GM18520 (cell line): ENCODE measurements at regions not wholly inside any gene's neighbourhood (a gene's known extent, or its start where the extent isn't known, plus 50 kb on each side); places are given as distances from the start of the nearest gene placed in this dataset.

Source experiments
- ATAC-seq: cut with Tn5 transposase; IDR thresholded peaks from one replicate; pipeline ENCODE4 v1.9.1; 2021; ENCODE audit not compliant: unreplicated experiment

DNA sequence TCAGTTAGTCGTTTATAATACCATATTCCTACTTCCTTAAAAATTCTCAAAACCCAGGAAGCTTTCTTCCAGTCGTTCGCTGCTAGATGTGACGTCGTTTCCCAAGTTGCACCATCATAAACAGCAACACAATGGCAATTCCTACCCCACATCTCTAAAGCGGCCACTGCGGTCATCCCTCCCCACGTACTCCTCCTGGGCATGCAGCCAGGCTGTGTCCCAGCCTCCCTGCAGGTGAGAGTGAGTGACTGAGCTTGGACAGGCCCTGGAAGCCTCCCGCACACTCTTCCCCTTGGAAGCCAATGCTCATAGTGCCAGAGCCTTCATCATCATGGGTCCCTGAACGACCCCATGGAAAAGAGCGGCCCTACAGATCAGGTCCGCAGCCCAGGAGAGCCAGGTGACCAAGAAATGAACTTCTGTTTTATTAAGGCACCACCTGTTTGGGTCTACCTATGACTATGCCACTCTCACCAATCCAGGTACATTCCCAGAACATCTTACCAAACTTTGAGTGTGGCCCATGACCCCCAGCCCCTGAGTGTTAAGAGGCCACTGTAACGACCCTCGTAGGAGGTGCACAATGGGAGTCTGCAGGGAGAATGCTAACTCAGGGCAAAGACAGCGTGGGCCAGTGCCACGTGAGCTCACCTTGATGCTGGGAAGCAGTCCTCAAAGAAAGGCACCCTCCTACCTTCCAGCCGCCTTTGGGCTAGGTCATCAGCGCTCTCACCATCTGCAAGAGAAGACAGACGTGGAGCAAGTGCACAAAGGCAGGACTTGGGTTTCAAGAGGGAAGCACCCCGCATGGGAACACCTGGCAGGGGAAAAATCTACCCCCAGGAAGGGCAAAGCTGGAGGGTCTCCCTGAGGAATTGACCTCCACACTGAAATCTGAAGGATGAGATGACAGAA, 74.7 kb upstream of the RAB6C start:
- ATAC-seq: no peak

DNA sequence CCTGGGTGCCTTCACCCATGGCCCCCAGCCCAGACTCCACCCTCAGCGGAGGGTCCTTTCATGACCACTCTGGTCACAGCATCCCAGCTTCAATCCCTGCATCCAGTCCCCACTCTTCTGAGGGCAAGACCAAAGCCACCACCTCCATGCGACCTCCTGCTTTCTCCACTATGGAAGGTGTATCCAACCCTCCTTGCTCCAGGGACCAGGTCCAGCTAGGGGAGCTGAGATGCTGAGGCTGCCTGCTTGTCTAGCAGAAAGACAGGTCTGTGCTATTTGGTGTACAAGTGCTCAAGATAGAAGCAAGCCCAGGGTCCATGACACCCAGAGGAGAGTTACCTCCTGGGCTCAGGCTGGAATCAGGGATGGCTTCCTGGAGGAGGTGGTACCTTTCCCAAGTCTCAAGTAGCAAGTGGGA, 73.8 kb upstream of the RAB6C start:
- ATAC-seq: no peak

DNA sequence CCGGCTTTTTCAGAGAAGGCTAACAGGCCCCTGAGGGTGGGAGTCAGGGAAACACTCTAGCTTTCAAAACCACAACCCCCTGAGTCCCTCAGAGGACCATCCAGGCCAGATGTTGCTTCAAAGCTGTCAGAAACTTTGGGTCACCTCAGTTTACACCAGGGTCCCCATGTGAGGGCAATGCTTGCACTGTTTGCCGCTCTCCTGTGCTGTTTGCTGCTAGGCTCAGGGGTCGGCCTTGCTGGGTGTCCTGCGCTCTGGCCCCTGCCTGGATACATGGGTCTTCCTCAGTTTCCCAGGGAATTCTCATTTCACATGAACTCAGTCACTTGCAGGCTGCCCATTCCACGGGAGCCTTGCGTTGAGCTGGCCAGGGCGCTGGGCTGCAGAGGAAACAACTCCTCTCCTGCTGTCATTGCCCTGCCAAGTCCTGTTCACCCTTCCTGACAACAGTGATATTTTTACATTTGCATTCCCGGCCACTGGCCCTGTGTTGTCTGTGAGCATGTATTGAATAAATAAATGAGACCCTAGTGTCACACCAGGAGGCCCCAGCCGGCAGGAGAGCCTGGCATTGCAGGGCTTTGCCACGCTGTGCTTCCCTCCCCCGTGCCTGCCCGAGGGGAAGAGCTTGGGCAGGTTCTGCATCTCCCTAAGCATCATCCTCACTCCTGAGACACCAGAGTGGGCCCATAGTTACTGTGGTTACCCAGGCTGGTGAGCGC, 73.2 kb upstream of the RAB6C start:
- ATAC-seq: no peak

DNA sequence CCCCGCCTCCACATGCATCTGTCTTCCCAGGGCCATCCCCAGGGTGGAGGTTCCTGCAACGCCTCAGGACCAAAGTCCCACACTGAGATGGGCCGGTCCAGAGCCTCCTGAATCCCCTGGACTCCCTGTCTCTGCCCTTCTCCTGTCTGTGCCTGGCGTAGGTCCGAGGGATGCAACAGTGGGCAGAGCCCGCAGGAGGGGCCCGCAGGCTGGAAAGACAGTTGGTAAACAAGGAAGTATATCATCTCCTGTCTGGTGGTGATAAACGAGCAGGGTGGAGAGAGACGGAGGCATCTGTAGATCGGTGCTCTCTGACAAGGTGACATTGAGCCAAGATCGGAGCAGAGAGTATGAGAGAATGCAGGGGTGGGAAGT, 72.6 kb upstream of the RAB6C start:
- no peak for ATAC-seq

DNA sequence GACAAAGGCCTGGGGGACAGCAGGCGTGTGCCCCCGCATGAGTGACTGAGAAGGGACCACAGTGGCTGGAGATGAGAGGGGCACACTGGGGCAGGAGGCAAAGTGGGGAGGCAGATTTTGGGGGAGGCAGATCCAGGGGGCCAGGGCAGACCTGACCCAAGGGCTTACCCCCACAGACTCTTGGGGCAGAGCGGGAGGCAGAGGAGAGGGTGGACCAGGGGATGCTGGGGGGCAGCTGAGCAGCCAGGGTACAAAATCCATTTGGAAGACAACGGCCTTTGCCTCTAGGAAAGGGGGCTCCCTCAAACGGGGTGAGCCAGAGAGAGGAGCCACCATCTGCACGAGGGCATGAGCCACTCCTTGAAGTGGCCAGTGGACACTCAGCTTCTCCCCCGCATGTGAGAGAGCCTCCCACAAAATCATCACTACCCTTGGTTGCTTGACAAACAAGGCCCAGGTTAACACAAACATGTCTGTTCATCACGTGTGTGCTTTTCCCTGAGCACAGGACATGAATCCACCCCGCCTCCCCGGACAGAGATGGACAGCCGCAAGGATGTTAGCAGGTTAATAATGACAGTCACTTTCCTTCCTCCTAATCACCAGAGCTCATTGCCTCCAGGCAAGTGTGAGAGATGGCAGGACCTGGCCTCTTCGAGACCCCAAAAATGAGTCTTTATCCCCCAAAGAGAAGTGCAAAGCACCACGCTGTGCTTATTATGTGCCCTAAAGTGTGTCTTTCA, 72.0 kb upstream of the RAB6C start:
- ATAC-seq: no peak

DNA sequence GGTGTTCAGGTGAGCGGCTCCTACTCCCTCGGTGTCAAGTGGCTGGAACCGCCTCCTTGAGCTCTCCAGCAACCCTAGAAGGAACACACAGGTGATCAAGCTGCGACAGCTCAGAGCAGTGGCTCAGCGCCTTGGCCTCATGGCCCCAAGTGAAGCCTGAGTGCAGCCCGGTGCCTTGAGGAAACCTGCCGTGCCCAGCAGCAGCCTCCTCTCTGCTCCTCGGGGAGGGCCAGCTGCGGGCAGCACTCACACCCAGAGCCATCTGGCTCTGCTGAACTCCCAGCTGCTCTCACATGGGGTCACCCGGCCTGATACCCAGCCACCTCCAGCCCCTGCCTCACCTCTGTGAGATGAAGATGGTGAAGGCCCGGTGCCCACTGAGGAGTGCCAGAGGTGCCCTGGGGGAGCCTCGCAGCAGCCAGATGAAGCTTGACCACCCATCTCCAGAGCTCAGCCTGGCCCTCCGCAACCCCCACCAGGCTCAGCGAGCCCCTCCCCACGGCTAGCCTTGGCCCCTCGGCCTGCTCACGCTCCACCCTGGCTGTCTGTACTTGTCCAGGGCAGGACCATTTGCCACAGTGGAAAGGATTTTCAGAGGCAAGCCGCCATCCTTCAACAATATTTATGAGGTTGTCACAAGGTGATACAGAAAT, 70.6 kb upstream of the RAB6C start:
- ATAC-seq: no peak

DNA sequence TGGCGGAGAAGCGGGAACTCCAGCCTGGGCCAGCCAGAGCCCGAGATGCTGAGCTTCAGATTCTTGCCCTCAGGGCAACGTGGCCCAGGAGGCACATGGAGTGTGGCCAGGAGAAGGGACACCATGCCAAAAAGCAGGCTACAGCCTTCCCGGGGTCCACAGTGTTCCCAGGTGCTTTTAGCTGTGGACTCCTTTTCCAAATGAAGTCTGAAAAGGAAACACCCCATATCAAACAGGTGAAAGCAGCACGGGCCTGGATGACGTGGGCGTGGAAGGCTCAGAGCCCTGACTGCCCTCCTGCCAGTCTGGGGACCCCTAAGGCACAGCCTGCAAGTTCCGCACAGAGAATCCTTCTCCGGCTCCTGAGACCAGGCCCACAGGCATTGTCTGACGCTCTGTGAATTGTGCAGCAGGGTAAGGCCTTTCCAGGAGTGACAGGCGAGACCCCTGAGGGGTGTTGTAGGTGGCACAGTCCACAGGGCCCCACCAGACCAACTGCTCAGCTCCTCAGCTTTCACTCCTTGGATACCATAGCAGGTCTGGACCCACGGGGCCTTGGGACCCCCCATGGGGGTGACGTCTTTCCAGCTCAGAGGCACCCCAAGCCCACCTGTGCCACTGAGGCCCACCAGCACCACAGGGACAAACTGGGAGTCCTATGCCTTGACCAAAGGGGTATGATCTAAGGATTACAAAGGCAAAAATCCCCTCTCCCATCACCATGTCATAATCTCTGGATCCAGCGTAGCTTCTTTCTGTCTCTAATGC, 69.6 kb upstream of the RAB6C start:
- no peak for ATAC-seq

DNA sequence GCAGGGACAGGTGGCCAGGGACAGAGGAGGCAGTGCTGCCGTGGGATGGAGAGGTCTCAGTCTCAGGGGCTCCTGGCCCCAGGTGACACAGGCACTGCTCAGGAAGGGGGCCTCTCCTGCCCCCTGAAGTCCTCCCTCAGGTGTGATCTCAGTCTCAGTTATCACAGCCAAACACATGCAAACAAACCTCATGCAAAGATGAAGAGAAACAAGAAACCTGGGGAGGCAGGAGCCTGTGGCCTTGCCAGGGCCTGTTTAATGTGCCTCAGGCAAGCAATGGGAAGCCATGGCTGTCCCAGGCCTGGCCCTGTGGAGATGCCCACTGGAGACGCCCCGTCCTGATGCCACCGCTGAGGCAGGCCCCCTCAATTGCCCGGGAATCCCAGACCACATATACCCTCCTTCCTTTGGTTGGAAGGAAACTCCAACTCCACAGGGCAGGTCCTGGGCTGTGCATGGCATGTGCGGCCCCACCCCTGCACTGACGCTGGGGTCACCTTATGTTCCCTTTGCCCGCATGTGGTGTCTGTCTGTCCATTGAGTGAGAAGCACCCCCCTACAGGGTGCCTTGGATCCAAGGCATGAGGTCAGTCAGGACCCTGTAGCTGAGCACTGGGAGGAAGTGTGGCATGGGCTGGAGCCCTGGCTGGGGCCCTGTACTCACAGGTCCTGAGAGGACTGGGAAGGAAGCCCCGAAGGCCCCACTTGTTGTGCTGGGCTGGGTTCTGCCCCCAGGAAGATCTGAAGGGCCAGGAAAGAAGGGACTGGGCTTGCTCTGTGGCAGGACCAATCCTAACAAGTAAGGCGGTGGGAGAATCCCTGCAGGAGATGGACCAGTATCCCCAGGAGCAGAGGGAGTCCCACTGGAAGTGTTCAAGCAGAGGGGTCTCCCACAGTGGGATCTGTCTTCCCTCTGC, 68.8 kb upstream of the RAB6C start:
- ATAC-seq: no peak

DNA sequence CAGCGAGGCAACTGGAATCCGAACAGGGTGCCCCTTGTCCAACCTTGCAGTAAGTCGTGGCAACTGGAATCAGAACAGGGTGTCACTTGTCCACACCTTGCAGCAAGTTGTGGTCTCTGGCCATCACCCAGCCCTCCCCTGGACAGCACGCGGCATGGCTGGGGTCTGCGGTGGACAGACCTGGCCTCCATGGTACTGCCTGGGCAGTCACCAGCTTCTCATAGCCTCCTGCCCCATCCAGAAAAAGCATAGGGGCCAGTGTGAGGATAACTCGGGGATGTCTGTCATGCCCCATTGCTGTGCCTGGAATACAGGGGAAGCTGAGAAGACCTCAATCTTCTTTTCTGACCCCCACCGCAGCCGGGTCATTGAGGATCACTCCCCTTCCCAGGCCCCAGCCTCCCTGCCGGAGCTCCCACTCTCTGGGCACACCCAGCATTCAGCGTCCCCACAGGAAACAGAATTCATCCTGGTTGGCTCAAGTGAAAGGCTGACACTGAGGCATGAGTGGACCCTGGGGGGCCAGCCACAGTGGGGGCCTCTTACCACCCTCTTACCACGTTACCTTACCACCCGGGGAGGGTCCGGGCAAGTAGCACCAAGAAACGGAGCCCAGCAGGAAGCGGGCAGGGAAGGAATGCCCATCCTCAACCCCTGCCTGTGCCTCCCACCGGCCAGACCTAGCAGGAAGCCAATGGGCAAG, 68.0 kb upstream of the RAB6C start:
- ATAC-seq: no peak

DNA sequence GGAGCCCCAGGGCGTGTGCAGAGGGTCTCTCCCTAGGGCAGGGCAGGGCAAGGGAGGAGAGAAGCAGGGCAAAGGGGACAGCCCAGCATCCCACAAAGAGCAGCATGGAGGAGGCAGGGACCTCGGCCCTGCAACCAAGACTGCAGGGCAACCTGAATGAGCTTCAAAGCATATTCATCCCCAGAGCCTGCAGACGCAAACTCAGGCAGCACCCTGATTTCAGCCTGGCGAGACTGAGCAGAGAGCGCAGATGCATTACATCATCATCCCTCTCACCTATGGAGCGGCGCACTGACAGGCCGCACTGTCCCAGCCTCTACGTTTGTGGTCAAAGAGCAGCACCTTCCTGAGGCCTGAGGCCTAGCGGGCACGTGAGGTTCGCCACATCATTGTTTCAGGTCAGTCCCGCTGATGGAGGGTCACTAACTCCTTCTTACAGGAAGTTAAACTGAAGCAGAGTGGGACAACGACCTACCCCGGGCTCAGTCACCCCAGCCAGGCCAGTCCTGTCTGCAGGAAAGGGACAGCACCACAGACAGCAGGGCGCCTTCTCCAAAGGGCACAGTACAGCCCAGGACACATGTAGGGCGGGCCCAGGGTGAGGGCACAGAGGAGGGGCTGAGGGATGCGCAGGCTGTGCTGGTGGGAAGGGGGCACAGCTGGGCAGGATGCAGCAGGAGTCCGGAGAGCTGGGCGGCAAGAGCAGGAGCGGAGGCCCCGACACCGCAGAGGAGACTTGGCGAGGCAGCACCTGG, 67.2 kb upstream of the RAB6C start:
- no peak for ATAC-seq

DNA sequence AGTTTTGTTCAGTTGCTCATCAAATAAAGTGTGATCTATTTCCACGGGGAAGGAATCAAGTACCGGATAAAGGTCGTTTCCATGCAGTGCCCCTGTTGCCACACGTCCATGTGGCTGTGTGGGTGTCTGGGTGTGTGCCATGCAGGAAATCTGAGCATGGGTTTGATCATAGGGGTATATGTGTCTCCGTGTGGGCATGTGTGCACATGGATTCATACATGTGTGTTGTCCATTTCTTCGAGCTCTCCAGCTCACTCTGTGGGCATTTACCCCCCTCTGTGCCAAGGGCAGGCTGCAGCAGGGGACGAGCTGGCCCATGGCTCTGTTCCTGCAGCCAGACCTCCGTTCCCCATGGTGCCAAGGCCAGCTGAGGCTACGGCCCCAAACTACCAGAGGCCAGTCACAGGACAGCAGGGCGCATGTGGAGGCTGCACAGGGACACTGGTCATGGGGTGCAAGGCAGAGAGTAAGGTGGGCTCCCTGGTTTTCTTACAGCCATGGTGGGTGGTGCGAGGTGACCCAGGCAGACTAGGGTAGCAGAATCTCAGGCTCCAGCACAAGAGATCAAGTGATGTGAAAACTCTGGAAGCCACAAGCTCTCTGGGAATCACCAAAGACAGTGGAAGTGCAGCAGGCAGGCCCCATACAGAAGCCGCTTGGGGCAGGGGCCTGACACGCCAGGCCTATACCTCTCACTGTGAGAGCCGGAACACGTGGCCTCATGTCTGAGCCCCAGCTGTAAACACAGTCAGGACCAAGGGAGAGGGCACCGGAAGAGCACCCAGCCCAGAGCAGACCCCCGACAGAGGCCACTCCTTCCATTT, 66.4 kb upstream of the RAB6C start:
- no peak for ATAC-seq

DNA sequence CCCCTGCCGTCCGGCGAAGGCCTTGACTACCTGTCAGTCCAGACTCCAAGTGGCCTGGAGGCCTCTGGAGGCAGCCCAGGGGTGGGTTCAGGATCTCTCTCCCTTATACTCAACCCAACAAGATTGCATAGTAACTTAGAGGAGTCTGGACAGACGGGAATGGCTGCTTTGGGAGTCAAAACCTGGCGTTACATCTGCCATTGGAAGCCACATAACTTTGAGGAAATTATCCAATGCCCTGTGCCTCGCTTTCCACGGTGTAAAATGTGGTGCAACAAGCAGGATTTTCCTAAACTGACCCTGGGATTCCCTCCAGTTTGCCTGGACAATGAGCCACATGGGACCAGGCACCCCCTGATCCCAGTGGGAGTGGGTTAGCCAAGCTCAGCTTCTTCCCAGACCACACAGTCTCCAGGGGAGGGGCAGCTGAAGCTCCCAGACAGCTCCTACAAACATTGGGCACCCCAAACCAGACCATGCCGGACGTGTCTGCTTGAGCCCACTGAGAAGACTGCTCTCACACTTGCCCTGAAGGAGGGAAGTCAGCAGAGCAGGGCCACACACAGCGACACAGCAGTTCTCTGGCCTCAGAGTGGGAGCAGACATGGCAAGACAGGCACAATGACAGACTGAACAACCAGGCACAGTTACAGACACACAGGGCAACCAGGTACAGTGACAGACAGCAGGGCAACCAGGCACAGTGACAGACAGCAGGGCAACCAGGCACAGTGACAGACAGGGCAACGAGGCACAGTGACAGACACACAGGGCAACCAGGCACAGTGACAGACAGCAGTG, 65.6 kb upstream of the RAB6C start:
- no peak for ATAC-seq

DNA sequence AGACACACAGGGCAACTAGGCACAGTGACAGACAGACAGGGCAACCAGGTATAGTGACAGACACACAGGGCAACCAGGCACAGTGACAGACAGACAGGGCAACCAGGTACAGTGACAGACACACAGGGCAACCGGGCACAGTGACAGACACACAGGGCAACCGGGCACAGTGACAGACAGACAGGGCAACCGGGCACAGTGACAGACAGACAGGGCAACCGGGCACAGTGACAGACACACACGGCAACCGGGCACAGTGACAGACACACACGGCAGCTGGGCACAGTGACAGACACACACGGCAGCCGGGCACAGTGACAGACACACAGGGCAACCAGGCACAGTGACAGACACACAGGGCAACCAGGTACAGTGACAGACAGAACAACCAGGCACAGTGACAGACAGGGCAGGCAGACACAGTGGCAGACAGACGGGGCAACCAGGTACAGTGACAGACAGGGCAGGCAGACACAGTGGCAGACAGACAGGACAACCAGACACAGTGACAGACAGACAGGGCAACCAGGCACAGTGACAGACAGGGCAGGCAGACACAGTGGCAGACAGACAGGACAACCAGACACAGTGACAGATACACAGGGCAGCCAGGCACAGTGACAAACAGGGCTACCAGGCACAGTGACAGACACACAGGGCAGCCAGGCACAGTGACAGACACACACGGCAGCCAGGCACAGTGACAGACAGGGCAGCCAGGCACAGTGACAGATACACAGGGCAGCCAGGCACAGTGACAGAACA, 64.7 kb upstream of the RAB6C start:
- no peak for ATAC-seq

DNA sequence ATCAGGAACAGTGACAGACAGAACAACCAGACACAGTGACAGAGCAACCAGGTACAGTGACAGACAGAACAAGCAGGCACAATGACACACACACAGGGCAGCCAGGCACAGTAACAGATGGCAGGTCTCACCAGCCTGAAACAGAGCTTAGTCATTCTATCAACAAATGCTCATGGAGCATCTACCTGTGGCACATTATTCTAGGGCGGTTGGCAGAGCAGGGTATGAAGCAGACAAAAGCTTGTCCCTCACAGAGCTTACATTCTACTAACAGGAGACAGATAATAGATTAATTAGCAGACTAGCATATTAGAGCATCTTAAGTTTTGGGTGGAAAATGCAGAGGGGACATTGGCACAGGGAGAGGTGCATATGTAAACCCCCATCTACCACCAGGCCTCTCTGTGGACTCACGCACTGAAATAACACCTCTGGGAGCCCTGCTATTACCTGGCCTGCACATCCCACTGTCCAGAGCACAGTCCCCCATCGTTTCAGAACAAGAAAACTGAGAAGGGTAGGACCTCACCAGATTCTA, 64.1 kb upstream of the RAB6C start:
- no peak for ATAC-seq

DNA sequence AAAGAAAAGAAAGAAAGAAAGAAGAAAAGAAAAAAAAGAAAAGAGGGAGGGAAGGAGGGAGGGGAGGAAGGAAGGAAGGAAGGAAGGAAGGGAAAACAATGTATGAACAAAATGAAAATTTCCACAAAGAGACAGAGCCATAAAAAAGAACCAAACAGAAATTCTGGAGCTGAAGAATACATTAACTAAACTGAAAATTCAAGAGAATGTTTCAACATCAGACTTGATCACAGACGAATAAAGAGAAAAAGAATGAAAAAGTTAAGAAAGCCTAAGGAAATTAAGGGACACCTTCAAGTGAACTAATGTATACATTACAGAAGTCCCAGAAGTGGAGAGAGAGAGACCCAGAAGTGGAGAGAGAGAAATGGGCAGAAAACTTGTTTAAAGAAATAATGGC, 60.9 kb upstream of the RAB6C start:
- ATAC-seq: no peak
